D721Med (cell line): ENCODE measurements at regions not wholly inside any gene's neighbourhood (a gene's known extent, or its start where the extent isn't known, plus 50 kb on each side); places are given as distances from the start of the nearest gene placed in this dataset.
"Not testable (repeated sequence)": the region's sequence is repeated elsewhere in the genome, so short reads cannot be mapped to it uniquely, and the experiment has no call there.

ENCODE experiments used
- DNase-seq: peaks from one replicate; pipeline ENCODE4 v3.0.0; 2011; ENCODE audit warnings: low spot score; ENCODE audit not compliant: insufficient read length
- FAIRE-seq: peaks from 2 replicates; lab custom pipeline; 2011; peaks lifted over from hg19 to GRCh38; lab: Jason Lieb, UNC
- TF ChIP-seq, protein P1 (sequence below): IDR thresholded peaks from 2 replicates; pipeline ENCODE4 v1.5.1; 2012; ENCODE audit warnings: mild to moderate bottlenecking, control low read depth; ENCODE audit not compliant: insufficient read depth; ENCODE audit errors: missing control alignments

DNA sequence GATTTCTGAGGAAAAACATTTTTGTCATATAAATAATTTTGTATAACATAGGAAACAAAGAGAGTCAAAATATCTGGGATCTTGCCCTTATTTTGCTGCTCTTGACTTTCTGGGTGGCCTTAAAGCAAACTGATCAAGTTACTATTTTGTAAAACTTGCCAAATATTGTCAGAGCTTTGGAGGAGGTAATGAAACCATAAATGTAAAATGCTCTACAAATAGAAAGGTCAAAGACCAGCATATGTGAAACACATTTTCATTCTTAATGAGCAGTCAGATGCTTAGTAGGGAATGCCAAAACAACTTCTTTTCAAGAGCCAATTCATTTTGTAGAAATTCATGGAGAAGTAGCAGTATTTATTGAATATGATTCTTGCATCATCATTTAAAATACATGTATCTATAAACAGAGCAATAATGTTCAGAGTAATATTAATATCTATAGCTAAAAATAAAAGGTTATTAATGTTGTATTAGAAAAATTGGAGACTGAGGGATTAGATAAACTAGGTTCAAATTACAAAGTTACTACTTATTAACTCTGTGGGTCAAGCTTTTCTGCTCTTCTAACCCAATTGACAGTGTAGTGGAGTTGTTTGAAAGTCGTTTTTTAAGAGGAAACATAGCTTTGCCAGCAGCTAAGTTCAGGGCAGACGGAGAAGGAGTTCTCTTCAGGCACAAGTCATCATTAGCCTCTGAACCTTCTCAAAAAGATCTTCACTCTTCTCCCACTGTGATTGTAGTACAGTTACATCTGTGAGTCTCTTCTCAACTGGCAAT, 2053.1 kb downstream of the EFNA5 start:
- DNase-seq, result no peak
- no peak for FAIRE-seq
- TF ChIP-seq, protein P1, sequence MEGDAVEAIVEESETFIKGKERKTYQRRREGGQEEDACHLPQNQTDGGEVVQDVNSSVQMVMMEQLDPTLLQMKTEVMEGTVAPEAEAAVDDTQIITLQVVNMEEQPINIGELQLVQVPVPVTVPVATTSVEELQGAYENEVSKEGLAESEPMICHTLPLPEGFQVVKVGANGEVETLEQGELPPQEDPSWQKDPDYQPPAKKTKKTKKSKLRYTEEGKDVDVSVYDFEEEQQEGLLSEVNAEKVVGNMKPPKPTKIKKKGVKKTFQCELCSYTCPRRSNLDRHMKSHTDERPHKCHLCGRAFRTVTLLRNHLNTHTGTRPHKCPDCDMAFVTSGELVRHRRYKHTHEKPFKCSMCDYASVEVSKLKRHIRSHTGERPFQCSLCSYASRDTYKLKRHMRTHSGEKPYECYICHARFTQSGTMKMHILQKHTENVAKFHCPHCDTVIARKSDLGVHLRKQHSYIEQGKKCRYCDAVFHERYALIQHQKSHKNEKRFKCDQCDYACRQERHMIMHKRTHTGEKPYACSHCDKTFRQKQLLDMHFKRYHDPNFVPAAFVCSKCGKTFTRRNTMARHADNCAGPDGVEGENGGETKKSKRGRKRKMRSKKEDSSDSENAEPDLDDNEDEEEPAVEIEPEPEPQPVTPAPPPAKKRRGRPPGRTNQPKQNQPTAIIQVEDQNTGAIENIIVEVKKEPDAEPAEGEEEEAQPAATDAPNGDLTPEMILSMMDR, result no peak

DNA sequence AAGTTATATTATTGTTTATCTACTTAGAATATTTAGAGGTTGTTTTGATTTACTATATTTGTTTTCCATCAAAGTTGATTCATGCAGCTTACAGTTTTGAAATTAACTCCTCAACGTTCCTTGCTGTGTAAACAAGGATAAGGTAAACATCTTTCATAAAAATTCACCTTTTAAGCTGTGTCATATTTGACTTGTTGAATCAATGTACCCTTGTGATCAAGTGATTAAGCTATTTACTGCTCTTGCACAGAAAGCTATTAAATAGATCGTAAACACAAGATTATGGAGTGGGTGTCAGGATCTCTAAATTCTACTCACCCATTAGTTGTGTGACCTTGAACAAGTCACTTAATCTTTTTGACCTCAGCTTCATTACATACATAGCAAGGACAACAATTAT, 2054.0 kb upstream of the NUDT12 start:
- TF ChIP-seq, protein P1, result no peak
- DNase-seq (no peak), FAIRE-seq (peak; percentile 87)

DNA sequence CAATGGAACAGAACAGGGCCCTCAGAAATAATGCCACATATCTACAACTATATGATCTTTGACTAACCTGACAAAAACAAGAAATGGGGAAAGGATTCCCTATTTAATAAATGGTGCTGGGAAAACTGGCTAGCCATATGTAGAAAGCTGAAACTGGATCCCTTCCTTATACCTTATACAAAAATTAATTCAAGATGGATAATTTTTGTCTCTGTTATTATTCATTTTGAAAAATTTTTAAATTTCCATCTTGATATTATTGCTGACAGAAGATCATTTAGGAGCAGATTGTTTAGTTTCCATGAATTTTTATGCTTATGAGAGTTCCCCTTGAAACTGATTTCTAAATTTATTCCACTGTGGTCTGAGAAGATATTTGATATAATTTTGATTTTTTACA, 2039.8 kb upstream of the NUDT12 start:
- not testable (repeated sequence) for FAIRE-seq, DNase-seq

DNA sequence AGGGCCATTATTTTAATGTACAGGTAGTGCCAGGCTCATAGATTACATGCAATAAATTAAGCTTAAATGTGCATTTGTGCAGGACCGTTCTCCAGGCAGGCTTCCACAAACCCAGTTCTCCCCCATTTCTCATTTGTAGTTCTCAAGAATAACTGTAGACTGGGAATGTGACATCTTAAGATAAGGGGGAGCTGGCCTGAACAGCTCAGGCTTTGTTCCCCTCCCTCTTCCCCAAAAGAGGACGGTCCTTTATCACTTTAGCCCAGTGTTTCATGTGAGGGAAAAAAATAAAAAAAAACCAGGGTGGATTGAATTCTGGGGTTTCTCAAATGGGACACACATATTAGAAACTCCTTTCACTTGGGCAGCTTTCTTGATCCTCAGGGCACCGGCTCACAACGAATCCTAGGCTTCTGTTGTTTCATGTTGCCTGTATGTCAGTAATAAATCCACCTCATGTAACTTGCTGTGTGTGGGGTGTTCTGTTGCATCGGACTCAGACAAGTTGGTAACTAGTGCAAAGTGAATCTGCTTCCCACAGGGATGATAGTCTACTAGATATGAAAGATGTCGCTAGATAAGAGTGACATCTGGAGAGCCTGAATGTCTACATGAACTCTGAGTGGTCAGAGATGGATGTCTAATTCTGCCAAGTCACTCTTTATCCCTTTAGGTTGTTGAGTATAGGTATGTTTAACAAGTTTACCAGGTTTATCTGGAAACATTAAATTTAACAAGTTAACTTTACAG, 2030.6 kb upstream of the NUDT12 start:
- FAIRE-seq, result no peak
- TF ChIP-seq, protein P1, result no peak
- DNase-seq, result no peak

DNA sequence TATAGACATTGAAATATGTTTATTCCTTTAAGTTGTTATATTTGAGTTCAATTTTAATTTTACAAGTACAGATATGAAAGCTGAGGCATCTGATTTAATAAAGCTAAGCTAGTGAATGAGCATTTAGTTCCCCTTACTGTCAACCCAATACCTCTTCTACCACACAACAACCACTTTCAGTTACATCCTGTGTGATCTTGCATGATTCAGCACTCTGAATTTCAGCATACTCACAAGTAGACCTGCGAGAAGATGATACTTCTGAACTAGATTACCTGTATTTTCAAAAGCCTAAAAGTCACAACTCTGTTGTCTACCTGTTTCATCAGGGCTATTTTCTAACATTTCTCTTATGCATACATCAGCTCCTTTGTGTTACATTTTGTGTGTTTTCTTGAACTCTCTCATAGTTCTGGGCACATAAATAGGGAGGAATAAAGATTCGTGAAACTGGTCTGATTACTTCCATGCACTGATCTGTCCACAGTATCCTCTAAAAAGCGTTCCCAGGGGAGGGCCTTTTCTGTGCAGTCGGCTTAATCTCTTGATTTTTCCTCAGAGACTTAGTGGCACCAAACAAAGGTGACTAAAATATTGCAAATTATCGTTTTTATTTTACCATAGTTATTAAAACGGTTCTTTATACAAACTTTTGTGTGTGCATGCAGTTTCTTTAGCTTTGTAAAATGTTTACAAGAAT, 2025.5 kb upstream of the NUDT12 start:
- DNase-seq, result no peak
- TF ChIP-seq, protein P1, result no peak
- FAIRE-seq, result peak; percentile 67

DNA sequence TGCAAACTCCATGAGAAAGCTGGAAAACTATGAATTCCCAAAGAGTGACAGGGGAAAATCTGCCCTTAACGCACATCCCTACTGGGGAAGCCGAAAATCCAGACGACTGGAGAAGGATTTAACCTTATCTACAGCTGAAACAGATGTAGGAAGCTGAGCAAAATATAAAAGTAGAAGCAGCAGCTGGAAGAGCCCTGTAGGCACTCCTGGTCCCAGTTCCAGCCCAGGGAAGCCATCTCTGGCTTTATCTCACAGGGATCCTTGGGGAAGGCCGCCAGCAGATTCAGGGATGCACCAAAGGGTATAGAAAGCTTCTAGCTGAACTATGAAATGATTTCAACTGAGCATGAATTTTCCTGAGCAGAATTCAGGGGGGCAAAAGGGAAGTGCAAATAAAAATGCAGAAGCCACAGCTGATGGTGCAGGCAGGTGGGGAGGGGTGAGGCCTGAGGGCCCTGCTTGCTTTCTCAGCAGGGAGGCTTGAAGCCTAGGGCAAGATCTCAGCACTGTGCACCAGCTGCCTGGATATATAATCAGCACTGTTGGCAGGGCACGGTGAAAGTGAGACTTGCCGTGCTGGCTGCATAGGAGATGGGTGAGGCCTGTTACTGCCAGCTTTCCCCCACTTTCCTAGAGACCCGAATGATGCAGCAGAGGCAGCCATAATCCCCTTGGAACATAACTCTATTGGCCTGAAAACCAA, 2019.5 kb upstream of the NUDT12 start:
- TF ChIP-seq, protein P1, result no peak
- DNase-seq (no peak), FAIRE-seq (no peak)

DNA sequence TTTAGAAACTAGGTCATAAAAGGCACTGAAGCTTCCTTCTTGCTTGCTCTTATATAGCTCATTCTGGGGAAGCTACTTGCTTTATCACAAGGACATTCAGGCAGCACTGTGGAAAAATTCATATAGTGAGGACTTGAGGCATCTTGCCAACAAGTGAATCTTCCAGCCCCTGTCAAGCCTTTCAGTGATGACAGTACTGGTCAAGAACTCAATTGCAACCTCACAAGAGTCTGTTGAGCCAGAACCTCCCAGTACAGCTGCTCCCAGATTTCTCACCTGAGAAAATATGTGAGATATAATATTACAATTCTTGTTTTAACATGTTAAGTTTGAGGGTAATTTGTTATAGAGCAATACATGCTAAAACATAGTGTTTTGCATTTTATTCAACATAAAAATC, 2011.0 kb upstream of the NUDT12 start:
- DNase-seq (no peak), FAIRE-seq (no peak)
- TF ChIP-seq, protein P1, result no peak
